Ureter (tissue), 1 donor: ENCODE measurements at regions not wholly inside any gene's neighbourhood (a gene's known extent, or its start where the extent isn't known, plus 50 kb on each side); places are given as distances from the start of the nearest gene placed in this dataset.
"Not testable (repeated sequence)": the region's sequence is repeated elsewhere in the genome, so short reads cannot be mapped to it uniquely, and the experiment has no call there.

Experiments used
- DNase-seq: peaks from one replicate; pipeline ENCODE4 v3.0.0-alpha.2; 2020; ENCODE audit warnings: low spot score
- donor health status: DM: yes; HTN: yes; CAD: no.

DNA sequence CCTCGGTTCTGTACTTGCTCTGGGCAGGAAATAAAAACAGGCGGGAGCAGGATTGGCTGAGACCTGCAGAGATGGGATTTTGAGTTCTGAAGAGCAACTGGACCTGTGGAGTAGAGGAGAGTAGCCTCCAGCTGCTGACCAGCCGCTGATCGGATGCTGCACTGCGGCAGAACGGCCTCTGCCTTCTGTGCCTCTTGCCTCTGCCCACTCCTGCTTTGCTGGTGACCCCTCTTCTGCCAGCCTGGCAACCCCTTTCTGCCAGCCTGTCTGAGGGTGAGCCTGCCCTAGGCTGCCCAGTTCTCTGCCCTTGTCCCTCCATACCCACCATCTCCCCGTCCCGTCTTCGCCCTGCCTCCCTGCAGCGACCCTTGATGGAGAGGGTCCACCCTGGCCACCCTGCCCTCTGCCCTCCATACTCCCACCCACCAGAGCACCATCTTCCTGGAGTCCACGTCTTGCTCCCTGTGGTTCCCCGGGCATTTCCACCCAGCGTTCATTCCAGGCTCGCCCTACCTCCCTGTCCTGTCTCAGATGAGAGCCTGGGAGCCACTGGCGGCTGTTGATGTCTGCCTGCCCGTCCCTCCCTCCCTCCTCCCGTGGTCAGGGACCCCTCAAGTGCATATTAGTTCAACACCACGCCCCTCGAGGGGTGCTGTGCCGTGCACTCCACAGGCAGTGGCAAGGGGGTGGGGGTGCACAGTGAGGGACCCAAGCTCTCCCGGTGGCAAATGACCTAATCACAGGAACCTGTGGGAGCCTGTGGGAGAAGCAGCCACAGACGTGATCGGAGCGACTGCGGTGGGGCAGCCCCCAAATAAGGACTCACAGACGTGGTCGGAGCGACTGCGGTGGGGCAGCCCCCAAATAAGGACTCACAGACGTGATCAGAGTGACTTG, 863.3 kb downstream of the TBC1D22A start:
- peak; percentile 37 for DNase-seq

DNA sequence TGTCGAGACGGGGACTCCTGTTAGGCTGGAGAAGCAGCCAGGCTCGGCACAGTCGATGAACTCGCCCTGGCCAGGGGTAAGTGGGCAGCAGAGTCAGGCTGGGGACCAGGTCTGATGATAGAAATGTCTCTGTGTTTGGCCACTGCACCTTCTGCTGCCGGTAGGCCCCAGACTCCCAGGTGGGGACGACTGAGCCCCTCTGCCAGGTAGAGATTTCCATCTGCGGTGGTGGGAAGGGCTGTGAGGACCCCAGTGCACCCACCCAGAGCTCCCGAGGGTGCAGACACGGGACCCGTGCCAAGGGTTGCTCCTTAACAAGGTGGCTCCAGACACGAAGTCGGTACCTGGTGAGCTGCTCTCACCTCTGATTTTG, 862.5 kb downstream of the TBC1D22A start:
- DNase-seq, result no peak

GRCh38 chr22:47624252-47625012, 862.0 kb downstream of the TBC1D22A start:
- peak; percentile 32 for DNase-seq

DNA sequence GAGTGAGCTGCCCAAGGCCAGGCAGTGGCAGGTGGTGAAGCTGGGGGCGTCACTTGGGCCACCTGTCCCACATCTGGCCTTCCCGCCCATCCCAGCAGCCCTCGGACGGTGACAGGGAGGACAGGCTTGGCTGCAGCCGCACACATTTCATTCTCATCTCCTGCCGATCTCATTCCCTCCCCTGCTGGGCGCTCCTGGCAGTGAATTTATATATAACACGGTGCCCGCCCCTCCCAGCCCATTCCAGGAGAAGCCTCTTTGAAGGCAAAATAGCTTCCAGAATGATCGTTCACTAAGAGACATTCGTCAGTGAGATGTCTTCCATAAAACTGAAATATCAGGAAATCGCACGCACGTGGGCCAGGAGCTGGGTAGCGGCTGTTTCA, 861.3 kb downstream of the TBC1D22A start:
- DNase-seq, result no peak

- no peak for DNase-seq
Observed at GRCh38 chr22:47623066-47623762, 860.8 kb downstream of the TBC1D22A start.

GRCh38 chr22:47622541-47622940, 860.1 kb downstream of the TBC1D22A start:
- DNase-seq, result no peak

DNA sequence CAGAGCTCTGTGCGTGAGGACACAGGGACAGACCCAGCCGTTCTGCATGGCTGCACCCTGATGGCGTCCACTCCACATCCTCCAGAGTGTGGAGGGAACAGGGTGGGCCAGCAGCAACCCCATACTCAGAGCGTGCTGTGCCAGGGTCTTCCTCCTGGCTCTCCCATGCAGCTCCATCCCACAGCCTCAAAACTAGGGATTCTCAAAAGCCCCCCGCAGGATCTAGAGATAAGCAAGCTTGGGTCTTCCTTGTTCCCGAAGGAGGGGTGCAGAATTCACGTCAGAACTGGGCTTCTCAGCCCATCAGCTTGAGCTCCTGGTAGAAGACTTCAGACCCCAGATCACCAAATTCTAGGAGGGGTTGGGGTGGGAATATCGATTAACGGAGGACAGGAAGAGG, 858.8 kb downstream of the TBC1D22A start:
- no peak for DNase-seq

GRCh38 chr22:47620391-47620790, 857.9 kb downstream of the TBC1D22A start:
- DNase-seq, result no peak

DNA sequence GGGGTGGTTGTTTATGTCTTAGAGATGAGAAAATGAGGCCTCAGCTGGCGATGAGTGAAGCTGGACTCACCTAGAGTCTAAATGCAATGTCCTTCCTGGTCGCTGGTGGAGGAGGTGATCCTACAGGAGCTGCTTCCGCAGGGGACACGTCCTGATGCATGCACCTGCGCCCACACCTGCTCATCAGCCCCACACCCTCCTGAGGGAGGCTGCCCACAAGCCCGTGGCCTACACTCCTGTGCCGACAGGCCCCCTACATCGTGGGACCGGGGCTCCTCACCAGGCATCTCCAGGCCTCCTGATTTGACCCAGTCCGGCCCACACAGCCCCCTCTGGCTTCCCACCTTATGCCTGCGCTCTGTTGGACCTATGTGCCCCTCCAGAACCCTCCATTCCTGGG, 857.2 kb downstream of the TBC1D22A start:
- no peak for DNase-seq

DNA sequence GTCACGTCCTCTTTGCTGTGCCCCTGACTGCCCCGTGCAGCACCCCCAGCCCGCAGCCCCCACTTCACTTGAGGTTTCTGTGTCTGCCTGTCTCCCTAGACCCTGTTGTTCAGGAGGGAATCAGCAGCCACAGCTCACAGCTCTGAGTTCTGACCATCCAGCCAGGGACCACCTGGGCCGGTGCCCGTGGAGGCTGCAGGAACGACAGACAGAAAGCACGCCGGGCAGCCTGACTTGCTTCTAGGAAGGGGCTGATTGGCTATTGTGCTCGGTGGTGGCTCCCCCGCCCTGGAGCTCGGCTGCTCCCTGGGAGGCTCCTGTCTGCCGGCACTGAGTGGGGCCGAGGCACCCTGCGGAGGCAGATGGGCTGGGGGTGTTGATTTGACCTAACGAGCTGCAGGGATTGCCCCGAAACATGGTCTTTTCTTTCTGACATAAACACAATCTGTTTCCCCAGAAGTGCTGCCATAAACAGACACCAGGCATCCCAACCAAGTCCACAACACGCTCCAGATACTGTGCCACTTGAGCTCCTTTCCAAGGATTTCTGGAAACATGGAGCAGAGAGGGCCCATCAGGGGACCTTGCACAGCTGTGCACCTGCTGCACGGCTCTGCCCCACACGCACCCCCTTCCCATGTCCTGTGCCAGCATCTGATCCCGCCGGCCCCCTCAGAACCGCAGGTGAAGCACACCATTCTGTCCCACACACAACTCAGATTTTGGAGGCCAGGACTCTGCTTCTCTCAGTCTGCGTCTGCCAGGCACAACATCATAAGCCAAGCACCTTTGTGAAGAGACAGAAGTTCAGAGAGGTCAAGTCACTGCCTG, 855.9 kb downstream of the TBC1D22A start:
- DNase-seq, result no peak

GRCh38 chr22:47617186-47617585, 854.7 kb downstream of the TBC1D22A start:
- no peak for DNase-seq

DNA sequence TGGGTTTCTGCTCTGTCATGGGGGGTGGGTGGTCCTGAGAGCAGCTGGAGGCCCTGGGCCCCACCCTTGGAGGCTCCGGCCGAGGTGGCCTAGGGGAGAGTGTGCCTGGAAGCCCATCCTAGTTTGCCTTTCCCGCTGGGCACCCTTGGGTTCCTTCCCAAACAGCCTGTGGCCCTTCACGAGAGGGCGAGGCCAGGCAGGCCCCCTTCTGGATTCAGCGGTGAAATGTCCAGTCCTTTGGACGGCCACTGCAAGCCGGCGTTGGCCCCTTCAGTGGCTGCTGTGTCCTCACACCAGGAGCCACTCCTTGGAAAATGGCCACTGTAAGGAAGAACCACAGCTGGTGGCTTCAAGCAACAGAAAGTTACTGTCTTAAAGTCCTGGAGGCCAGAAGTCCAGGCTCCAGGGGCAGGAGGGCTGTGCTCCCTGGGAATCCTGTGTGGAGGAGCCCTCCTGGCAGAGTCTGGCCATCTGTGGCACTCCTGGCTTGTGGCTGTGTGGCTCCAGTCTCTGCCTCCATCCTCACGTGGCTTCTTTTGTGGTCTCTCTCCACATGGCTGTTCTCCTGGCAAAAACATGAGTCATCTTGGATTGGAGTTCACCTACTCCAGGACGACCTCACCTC, 854.1 kb downstream of the TBC1D22A start:
- peak; percentile 32 for DNase-seq

DNA sequence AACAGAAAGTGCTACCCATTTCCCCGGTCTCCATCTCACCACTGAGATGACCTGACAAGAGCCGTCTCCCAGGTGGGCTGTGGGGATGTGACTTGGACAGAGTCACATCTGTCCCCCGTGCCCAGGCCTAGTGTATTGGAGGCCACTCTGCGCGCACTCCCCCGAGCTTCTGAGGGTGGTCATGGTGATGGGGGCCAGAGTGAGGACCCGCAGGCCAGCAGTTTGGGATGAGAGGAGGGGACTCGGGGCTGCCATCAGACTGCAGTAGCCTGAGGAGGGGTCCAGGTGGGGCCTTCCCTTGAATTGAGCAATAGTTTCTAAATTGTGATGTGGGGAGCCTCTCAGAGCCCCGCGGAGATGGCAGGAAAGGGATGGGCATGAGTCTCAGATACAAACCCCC, 852.6 kb downstream of the TBC1D22A start:
- DNase-seq, result no peak

GRCh38 chr22:47613606-47614350, 851.3 kb downstream of the TBC1D22A start:
- DNase-seq, result no peak

GRCh38 chr22:47613181-47613580, 850.7 kb downstream of the TBC1D22A start:
- DNase-seq, result not testable (repeated sequence)

- DNase-seq, result no peak
Observed at GRCh38 chr22:47612311-47612910, 850.0 kb downstream of the TBC1D22A start.

GRCh38 chr22:47610764-47611163, 848.3 kb downstream of the TBC1D22A start:
- no peak for DNase-seq

GRCh38 chr22:47610281-47610680, 847.8 kb downstream of the TBC1D22A start:
- no peak for DNase-seq

DNA sequence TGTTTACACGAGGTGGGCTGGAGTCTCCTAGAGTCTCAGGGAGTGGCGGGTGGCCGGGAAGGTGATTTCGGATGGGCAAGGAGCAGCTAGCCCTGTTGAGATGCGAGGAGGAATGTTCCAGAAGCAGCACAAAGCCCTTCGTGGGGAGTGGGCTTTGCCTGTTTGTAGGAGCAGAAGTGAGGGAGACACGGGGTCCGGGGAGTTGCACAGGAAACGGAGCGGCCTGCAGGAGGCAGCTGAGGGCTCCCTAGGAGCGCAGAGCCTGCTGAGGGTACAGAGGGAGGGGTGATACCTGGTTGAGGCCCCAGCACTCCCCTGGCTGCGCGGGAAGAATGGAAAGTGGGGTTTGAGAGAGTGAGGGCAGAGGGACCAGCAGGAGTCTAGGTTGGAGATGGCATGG, 847.2 kb downstream of the TBC1D22A start:
- DNase-seq, result no peak

GRCh38 chr22:47608421-47608820, 846.0 kb downstream of the TBC1D22A start:
- DNase-seq, result no peak
